GM12878 (cell line): ENCODE measurements at regions not wholly inside any gene's neighbourhood (a gene's known extent, or its start where the extent isn't known, plus 50 kb on each side); places are given as distances from the start of the nearest gene placed in this dataset.

ENCODE experiments used
- ATAC-seq: fragments of 200-7000 bp; cut with Tn5 transposase; 3 replicates; pipeline ENCODE4 v1.9.1; 2020; ENCODE audit warnings: mild to moderate bottlenecking, moderate library complexity
- BruUV-seq: library from RNA; stranded (reverse); fragments of 400-500 nt; replicated peaks from 2 replicates; lab custom pipeline; 2021; lab: Mats Ljungman, UMichigan
- CTCF ChIA-PET: fragments of 300-600 bp; sonication (Branson Sonifier 250); formaldehyde crosslinking; extraction: SDS; loops from one replicate; lab custom pipeline; 2021; ENCODE audit warnings: inconsistent platforms; lab: Yijun Ruan, JAX
- POLR2A ChIA-PET: fragments of 350-600 bp; formaldehyde crosslinking; extraction: SDS; loops from one replicate; lab custom pipeline; 2021; ENCODE audit warnings: inconsistent platforms; lab: Charles Lee
- RAD21 ChIA-PET: fragments of 300-600 bp; sonication (Branson Sonifier 250); formaldehyde crosslinking; loops from one replicate; lab custom pipeline; 2023; ENCODE audit warnings: antibody characterized with exemption; ENCODE audit not compliant: unreplicated experiment; lab: Charles Lee
- SMC1A ChIA-PET: fragments of 300-600 bp; sonication (Branson Sonifier 250); formaldehyde crosslinking; loops from one replicate; lab custom pipeline; 2023; ENCODE audit not compliant: unreplicated experiment, uncharacterized antibody; lab: Charles Lee
- DNase-seq: peaks from one replicate; pipeline ENCODE4 v3.0.0-alpha.2; 2011; ENCODE audit warnings: low read depth, low spot score
- FAIRE-seq: peaks from 3 replicates; lab custom pipeline; 2011; peaks lifted over from hg19 to GRCh38; lab: Jason Lieb, UNC
- H2AFZ ChIP-seq: 2 replicates; pipeline ENCODE4 v1.6.0; 2011; ENCODE audit warnings: low read depth, low read length, control low read depth; ENCODE audit not compliant: control insufficient read depth
- H3K27ac ChIP-seq: 2 replicates; pipeline ENCODE4 v1.5.1; 2011; ENCODE audit warnings: control low read depth; ENCODE audit not compliant: control insufficient read depth, insufficient read depth
- H3K27me3 ChIP-seq, 2 experiments: replicated peaks in 1 of 2; 2 replicates each; pipeline versions ENCODE4 v1.6.0 to v1.6.1; 2011; ENCODE audit warnings: low read length in 1 of 2; ENCODE audit not compliant: control insufficient read depth in 2 of 2, insufficient read depth in 2 of 2
- H3K36me3 ChIP-seq, 2 experiments: 2 replicates each; pipeline ENCODE4 v1.5.1; 2011; ENCODE audit warnings: low read length in 1 of 2; ENCODE audit not compliant: control insufficient read depth in 2 of 2, insufficient read depth in 2 of 2
- H3K4me1 ChIP-seq: 2 replicates; pipeline ENCODE4 v1.6.1; 2011; ENCODE audit warnings: mild to moderate bottlenecking, low read length, moderate library complexity, mixed read lengths; ENCODE audit not compliant: control insufficient read depth, insufficient read depth
- H3K4me2 ChIP-seq: 2 replicates; pipeline ENCODE4 v1.6.0; 2011; ENCODE audit warnings: control low read depth; ENCODE audit not compliant: control insufficient read depth, insufficient read depth
- H3K4me3 ChIP-seq: fragments of 200-600 bp; sonication (generic); 2 replicates; pipeline ENCODE4 v1.5.1; 2016
- H3K79me2 ChIP-seq: 2 replicates; pipeline ENCODE4 v1.6.0; 2011; ENCODE audit warnings: low read length; ENCODE audit not compliant: control insufficient read depth, insufficient read depth
- H3K9ac ChIP-seq: 2 replicates; pipeline ENCODE4 v1.8.0; 2011; ENCODE audit warnings: low read length, control low read depth, mixed read lengths; ENCODE audit not compliant: control insufficient read depth, insufficient read depth
- H3K9me3 ChIP-seq: replicated peaks from 3 replicates; pipeline ENCODE4 v1.5.1; 2011; ENCODE audit warnings: mild to moderate bottlenecking, low read length; ENCODE audit not compliant: control insufficient read depth, insufficient read depth
- H4K20me1 ChIP-seq: 2 replicates; pipeline ENCODE4 v1.6.0; 2011; ENCODE audit not compliant: control insufficient read depth, insufficient read depth
- ATF3 ChIP-seq: IDR thresholded peaks from 2 replicates; pipeline ENCODE4 v1.6.1; 2011; ENCODE audit warnings: low read depth, mild to moderate bottlenecking, low read length, moderate library complexity, borderline replicate concordance; ENCODE audit errors: extremely low read depth
- CBX3 ChIP-seq: fragments of 200-600 bp; sonication (generic); IDR thresholded peaks from 2 replicates; pipeline ENCODE4 v1.6.1; 2016; ENCODE audit warnings: low read depth, borderline replicate concordance
- EZH2 ChIP-seq: IDR thresholded peaks from 2 replicates; pipeline ENCODE4 v1.6.1; 2012; ENCODE audit warnings: low read depth, mild to moderate bottlenecking, control low read depth, inconsistent platforms, low read length, borderline replicate concordance; ENCODE audit not compliant: control insufficient read depth
- HDAC6 ChIP-seq: fragments of 200-600 bp; sonication (generic); IDR thresholded peaks from one replicate; pipeline ENCODE4 v1.8.0; 2017; ENCODE audit warnings: antibody characterized with exemption; ENCODE audit not compliant: unreplicated experiment
- HSF1 ChIP-seq: fragments of 150-350 bp; IDR thresholded peaks from 2 replicates; pipeline ENCODE4 v1.6.1; 2014; ENCODE audit warnings: mild to moderate bottlenecking, low read depth, low read length
- LARP7 ChIP-seq: fragments of 450-650 bp; IDR thresholded peaks from 2 replicates; pipeline ENCODE4 v1.6.1; 2017; ENCODE audit warnings: mild to moderate bottlenecking
- MEF2A ChIP-seq: IDR thresholded peaks from 2 replicates; pipeline ENCODE4 v1.6.1; 2011; ENCODE audit warnings: low read depth, mild to moderate bottlenecking, low read length, moderate library complexity; ENCODE audit not compliant: insufficient read depth
- MLLT1 ChIP-seq: fragments of 450-650 bp; IDR thresholded peaks from 2 replicates; pipeline ENCODE4 v1.6.1; 2016; ENCODE audit warnings: mild to moderate bottlenecking
- NKRF ChIP-seq: fragments of 450-650 bp; conservative IDR thresholded peaks from 2 replicates; pipeline ENCODE4 v1.6.1; 2017; ENCODE audit warnings: mild to moderate bottlenecking, moderate library complexity
- NR2F1 ChIP-seq: fragments of 450-650 bp; conservative IDR thresholded peaks from 2 replicates; pipeline ENCODE4 v1.6.1; 2017; ENCODE audit warnings: mild to moderate bottlenecking
- RFX5 ChIP-seq: IDR thresholded peaks from 2 replicates; pipeline ENCODE4 v1.6.1; 2011; ENCODE audit warnings: low read depth, low read length, improper control_type of control experiment
- TBL1XR1 ChIP-seq: IDR thresholded peaks from 2 replicates; pipeline ENCODE4 v1.6.1; 2012; ENCODE audit warnings: low read depth, low read length, improper control_type of control experiment
- YBX1 ChIP-seq: fragments of 450-650 bp; IDR thresholded peaks from 2 replicates; pipeline ENCODE4 v1.6.1; 2016; ENCODE audit warnings: antibody characterized with exemption
- ZNF207 ChIP-seq: fragments of 450-650 bp; IDR thresholded peaks from 2 replicates; pipeline ENCODE4 v1.6.1; 2014; ENCODE audit warnings: antibody characterized with exemption, mild to moderate bottlenecking, borderline replicate concordance
- WGBS: methylation state at CpG from one replicate; pipeline ENCODE4 v1.1.6; 2016; ENCODE audit warnings: low lambda C conversion rate; ENCODE audit not compliant: insufficient replicate concordance, insufficient coverage; ENCODE audit errors: missing lambda C conversion rate; 5-methylcytosine and 5-hydroxymethylcytosine counted together
- in situ Hi-C: fragments of 300-500 bp; cut with MboI; formaldehyde crosslinking; loops from 9 replicates; pipeline ENCODE4 v1.14.3; 2018; ENCODE audit warnings: mixed read lengths
- intact Hi-C: fragments of 100-400 bp; cut with micrococcal nuclease; formaldehyde crosslinking; loops from one replicate; pipeline ENCODE4 v1.14.2; 2022; ENCODE audit not compliant: unreplicated experiment
- TF ChIP-seq, protein P1 (sequence below): fragments of 450-650 bp; IDR thresholded peaks from 2 replicates; pipeline ENCODE4 v1.6.1; 2017; ENCODE audit warnings: low read depth, mild to moderate bottlenecking, moderate library complexity

GRCh38 chr3:72065872-72066641 lies 281.1 kb upstream of the PROK2 start (continued):
- no peak for TF ChIP-seq NKRF
- TF ChIP-seq, protein P1, sequence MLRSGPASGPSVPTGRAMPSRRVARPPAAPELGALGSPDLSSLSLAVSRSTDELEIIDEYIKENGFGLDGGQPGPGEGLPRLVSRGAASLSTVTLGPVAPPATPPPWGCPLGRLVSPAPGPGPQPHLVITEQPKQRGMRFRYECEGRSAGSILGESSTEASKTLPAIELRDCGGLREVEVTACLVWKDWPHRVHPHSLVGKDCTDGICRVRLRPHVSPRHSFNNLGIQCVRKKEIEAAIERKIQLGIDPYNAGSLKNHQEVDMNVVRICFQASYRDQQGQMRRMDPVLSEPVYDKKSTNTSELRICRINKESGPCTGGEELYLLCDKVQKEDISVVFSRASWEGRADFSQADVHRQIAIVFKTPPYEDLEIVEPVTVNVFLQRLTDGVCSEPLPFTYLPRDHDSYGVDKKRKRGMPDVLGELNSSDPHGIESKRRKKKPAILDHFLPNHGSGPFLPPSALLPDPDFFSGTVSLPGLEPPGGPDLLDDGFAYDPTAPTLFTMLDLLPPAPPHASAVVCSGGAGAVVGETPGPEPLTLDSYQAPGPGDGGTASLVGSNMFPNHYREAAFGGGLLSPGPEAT, result no peak
- no peak for TF ChIP-seq LARP7

GRCh38 chr3:72065236-72065635 lies 280.3 kb upstream of the PROK2 start:
- no peaks in the 10 kb centered on the region for H3K79me2 ChIP-seq
- no peaks in the 10 kb centered on the region for H3K27me3 ChIP-seq
- no TSS peak for BruUV-seq
- ChIA-PET CTCF (no interaction called here), RAD21 (no interaction called here), POLR2A (no interaction called here), SMC1A (no interaction called here)
- no peaks in the 10 kb centered on the region; the same call in 2 of the 3 replicates for H3K9me3 ChIP-seq
- no peaks in the 10 kb centered on the region for H3K4me1 ChIP-seq
- no peak overlapping the region for H3K4me2 ChIP-seq
- ATAC-seq (no peak), DNase-seq (no peak), FAIRE-seq (no peak)
- H4K20me1 ChIP-seq, result no peaks in the 10 kb centered on the region
- no peak overlapping the region for H2AFZ ChIP-seq
- no peak overlapping the region for H3K4me3 ChIP-seq
- no peak overlapping the region for H3K27ac ChIP-seq
- WGBS, result 39% methylated on average over 1 of the region's 1 CpG
- in situ Hi-C loops, result no loop called here
- no peak overlapping the region for H3K9ac ChIP-seq
- intact Hi-C loops, result no loop called here
- no peaks in the 10 kb centered on the region for H3K36me3 ChIP-seq
- TF ChIP-seq EZH2 (no peak), TBL1XR1 (no peak), HSF1 (no peak), YBX1 (no peak), RFX5 (no peak), MEF2A (no peak), NR2F1 (no peak), ATF3 (no peak), ZNF207 (no peak), MLLT1 (no peak), HDAC6 (no peak), CBX3 (no peak)
